Esophagus muscularis mucosa (tissue), 4 donors: ENCODE measurements at regions not wholly inside any gene's neighbourhood (a gene's known extent, or its start where the extent isn't known, plus 50 kb on each side); places are given as distances from the start of the nearest gene placed in this dataset.
"Not testable (repeated sequence)": the region's sequence is repeated elsewhere in the genome, so short reads cannot be mapped to it uniquely, and the experiment has no call there.

Experiments
- EP300 ChIP-seq: sonication (generic); formaldehyde crosslinking; IDR thresholded peaks from one replicate; pipeline ENCODE4 v1.6.1; 2017; ENCODE audit warnings: antibody characterized with exemption
- POLR2A ChIP-seq: fragments of 450-650 bp; IDR thresholded peaks from one replicate; pipeline ENCODE4 v1.6.1; 2017; ENCODE audit warnings: antibody characterized with exemption, moderate library complexity, mild to moderate bottlenecking, low read depth
- POLR2AphosphoS5 ChIP-seq, 2 donors: sonication (generic); formaldehyde crosslinking; IDR thresholded peaks; one replicate each; pipeline ENCODE4 v1.6.1; 2017; ENCODE audit warnings: antibody characterized with exemption in 2 of 2
- TF ChIP-seq, protein P1 (sequence below), 3 experiments: fragments of 200-600 bp in 2 of 3; fragments of 450-650 bp in 1 of 3; sonication (generic) in 2 of 3; IDR thresholded peaks; one replicate each; pipeline ENCODE4 v1.5.1; 2017 to 2019; ENCODE audit warnings: antibody characterized with exemption in 3 of 3, mild to moderate bottlenecking in 2 of 3, moderate library complexity in 1 of 3

DNA sequence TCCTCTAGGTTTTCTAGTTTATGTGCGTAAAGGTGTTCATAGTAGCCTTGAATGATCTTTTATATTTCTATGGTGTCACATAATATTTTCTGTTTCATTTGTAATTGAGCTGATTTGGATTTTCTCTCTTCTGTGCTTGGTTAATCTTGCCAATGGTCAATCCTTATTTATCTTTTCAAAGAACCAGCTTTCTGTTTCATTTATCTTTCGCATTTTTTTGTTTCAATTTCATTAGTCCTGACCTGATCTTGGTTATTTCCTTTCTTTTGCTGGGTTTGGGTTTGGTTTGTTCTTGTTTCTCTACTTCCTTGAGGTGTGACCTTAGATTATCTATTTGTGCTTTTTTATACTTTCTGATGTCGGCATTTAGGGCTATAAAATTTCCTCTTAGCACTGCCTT lies 304.4 kb upstream of the CHRM3 start:
- not testable (repeated sequence) for TF ChIP-seq POLR2A; POLR2AphosphoS5 (IDR thresholded peaks at IDR 0.05); EP300
- TF ChIP-seq, protein P1, sequence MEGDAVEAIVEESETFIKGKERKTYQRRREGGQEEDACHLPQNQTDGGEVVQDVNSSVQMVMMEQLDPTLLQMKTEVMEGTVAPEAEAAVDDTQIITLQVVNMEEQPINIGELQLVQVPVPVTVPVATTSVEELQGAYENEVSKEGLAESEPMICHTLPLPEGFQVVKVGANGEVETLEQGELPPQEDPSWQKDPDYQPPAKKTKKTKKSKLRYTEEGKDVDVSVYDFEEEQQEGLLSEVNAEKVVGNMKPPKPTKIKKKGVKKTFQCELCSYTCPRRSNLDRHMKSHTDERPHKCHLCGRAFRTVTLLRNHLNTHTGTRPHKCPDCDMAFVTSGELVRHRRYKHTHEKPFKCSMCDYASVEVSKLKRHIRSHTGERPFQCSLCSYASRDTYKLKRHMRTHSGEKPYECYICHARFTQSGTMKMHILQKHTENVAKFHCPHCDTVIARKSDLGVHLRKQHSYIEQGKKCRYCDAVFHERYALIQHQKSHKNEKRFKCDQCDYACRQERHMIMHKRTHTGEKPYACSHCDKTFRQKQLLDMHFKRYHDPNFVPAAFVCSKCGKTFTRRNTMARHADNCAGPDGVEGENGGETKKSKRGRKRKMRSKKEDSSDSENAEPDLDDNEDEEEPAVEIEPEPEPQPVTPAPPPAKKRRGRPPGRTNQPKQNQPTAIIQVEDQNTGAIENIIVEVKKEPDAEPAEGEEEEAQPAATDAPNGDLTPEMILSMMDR (IDR thresholded peaks at IDR 0.05) = not testable (repeated sequence)
